HG02571 (cell line): ENCODE measurements at regions not wholly inside any gene's neighbourhood (a gene's known extent, or its start where the extent isn't known, plus 50 kb on each side); places are given as distances from the start of the nearest gene placed in this dataset.

ENCODE experiments used
- ATAC-seq: cut with Tn5 transposase; IDR thresholded peaks from one replicate; pipeline ENCODE4 v1.9.1; 2021; ENCODE audit warnings: mild to moderate bottlenecking, moderate library complexity; ENCODE audit not compliant: unreplicated experiment

- ATAC-seq = no peak
Measured at GRCh38 chr9:129368444-129368978, 190.4 kb upstream of the IER5L start.

- no peak for ATAC-seq
Measured at GRCh38 chr9:129367287-129367686, 189.2 kb upstream of the IER5L start.

GRCh38 chr9:129365196-129365595, 187.1 kb upstream of the IER5L start:
- no peak for ATAC-seq

DNA sequence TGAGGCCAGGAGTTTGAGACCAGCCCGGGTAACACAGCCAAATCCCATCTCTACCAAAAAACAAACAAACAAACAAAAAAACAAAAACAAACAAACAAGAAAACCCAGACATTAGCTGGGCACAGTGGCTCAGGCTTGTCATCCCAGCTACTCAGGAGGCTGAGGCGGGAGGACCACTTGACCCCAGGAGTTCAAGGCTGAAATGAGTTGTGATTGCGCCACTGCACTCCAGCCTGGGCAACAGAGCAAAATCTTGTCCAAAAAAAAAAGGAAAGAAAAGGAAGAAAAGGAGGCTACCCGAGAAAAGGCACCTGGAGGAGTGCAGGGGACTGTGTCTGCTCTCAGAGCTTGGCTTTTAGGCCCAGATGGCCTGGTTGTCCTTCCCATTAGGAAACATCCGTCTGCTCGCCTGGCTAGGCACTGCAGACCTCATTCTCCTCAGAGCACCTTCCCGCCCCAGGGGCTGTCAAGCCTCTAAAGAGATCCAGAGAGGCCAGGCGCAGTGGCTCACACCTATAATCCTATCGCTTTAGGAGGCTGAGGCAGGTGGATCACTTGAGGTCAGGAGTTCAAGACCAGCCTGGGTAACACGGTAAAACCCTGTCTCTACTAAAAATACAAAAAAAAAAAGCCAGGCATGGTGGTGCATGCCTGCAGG, 185.3 kb upstream of the IER5L start:
- ATAC-seq = no peak

DNA sequence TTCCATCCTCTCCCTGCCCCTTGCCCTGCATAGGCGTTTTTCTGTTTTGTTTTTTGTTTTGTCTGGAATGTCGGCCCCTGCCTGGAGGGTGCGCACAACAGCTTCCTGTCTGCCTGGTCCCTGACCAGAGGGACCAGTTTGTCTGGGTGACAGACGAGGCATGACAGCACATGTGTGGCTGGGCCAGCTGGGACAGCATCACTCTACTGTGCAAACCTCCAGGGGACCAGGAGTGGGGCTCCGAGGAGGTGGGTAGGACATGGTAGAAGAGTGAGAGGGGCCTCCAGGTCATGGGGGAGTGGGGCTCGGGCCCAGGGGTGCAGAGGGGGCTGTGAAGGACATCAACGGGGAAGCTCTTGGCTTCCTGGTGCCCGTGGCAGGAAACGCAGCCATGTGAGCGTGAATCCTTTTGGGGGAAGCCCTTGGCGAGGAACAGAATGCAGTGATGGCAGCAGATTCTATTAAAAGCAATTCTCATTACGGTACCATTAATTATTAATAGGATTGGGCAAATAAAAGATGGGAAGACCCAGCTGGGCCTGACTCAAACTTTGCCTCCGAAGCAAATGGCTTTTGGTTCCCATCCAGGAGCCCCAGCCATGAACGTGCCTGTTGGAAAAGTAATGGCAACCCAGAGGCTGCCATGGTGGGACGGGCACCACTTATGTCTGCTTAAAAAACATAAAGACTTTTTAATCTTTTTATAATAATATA, 184.4 kb upstream of the IER5L start:
- ATAC-seq = no peak

GRCh38 chr9:129361196-129361595, 183.1 kb upstream of the IER5L start:
- ATAC-seq = no peak

- ATAC-seq = no peak
Measured at GRCh38 chr9:129359916-129360536, 182.0 kb upstream of the IER5L start.

DNA sequence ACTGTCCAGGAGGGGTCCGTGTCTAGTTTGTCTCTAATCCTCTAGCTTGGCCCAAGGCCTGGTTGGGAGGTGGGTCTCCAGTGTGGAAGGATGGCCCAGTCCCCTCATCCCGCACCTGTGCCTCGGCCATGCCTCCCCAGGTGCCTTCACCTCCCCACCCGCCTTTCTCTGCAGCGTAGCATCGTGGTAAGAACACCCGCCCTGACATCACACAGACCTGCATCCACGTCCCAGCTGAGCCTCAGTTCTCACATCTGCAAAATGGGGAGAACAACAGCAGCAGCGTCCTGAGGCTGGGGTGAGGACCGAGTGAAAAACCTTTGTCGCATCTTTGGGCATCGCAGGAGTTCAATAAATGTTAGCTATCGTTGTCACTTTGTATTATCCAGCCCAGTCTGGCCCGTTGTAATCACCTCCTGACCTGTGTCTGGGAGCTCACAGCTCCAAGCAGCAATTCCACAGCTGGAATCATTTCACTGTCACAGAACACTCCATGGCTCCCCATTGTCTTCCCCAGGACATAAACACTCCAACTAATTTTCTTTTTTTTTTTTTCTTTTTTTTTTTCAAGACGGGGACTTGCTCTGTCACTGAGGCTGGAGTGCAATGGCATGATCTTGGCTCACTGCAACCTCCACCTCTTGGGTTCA, 181.2 kb upstream of the IER5L start:
- no peak for ATAC-seq

DNA sequence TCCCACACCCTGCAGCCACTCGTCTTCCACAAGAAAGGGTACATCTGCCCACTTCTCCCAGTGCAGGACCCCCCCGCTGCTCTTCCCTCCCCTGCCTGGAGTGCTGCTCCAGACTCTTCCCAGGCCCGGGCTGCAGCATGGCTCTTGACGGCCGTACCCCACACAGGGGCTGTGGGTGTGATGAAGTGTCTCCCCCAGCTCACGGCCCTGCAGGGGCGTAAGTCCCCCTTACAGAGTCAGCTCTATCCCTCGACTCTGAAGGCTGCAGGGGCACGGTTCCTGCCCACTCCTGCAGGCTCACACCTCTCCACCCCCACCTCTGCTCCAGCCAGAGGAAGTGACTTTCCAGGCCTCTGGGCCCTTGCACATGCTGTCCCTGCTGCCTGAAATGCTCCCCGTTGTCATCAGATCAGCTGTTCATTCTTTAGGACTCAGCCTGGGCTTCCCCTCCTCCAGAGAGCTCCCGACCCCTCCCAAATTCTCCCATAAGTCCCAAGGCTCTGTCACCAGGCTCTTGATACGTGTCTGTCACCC, 180.6 kb upstream of the IER5L start:
- no peak for ATAC-seq

- ATAC-seq = no peak
Measured at GRCh38 chr9:129357773-129358245, 179.7 kb upstream of the IER5L start.

GRCh38 chr9:129356871-129357772, 179.1 kb upstream of the IER5L start:
- ATAC-seq = no peak

- no peak for ATAC-seq
Measured at GRCh38 chr9:129355631-129356030, 177.6 kb upstream of the IER5L start.

DNA sequence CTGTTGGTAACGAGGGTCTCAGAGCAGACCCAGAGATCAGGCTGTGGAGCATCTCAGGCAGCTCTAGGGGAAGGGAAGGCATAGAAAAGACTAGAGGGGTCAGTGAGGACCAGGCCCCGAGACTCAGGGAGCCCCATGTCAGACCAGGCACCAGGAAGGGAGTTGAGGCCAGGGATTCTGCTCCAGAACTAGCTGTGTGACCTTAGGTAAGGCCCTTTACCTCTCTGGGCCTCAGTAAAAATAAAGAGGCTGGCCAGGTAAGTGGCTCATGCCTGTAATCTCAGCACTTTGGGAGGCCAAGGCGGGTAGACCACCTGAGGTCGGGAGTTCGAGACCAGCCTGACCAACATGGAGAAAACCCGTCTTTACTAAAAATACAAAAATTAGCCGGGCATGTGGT, 176.4 kb upstream of the IER5L start:
- ATAC-seq = no peak

DNA sequence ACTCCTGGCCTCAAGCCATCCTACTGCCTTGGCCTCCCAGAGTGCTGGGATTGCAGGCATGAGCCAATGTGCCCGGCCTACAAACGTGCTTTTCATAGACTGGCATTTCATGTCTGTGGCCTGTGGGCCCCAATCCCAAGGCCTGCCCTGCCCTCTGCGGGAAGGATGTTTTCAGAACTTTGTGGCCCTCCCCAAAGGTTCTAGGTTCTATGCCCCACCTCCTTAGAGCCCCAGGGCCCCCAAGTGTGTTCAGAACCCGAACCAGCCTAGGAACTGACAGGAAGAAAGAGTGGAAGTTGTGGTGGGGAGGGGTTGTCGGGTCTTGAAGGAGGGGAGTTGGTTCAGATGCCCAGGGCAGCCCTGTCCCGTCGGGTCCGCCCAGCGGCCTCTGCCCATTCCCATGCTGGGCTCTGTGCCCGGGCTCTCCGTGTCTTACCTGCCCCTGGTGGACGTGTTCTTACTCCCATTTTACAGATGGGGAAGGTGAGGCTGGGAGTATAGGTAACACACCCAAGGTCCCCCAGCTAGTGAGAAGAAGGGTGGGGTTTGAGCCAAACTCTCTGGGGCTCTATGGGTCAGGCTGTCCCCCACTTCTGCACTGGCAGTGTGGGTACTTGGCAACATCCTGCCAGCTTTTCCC, 175.8 kb upstream of the IER5L start:
- no peak for ATAC-seq

DNA sequence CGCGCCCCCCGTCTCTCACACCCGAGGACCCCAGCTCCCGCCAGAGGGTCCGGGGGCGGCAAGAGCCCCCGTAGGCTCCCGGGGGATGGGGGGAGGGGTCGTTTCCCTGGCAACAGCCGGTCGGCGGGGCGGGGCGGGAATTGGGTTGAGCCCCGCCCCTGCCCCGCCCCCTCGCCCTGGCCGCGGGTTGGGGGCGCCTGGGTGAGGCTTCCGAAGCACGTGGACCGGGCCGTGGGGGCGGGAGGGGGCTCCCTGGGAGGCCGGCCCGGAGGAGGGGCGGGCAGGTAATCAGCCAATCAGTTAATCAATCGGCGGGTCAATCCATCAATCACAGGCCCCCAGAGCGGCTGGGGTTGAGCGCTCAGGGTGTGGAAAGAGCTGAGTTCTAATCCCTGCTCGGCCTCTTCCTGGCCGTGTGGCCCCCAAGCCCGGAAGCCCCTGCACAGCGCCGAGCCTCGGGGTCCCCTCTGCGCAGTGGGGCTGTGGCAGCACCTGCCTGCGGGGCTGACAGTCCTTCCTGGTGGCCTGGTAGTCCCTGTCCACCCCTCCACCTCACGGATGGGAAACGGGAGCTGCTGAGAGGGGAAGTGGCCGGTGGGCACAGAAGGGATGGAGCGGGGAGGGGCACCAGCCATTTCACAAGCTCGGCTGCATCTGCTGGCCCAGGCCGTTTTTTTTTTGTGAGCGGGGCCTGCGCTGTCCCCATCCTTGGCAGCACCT, 174.2 kb upstream of the IER5L start:
- no peak for ATAC-seq

DNA sequence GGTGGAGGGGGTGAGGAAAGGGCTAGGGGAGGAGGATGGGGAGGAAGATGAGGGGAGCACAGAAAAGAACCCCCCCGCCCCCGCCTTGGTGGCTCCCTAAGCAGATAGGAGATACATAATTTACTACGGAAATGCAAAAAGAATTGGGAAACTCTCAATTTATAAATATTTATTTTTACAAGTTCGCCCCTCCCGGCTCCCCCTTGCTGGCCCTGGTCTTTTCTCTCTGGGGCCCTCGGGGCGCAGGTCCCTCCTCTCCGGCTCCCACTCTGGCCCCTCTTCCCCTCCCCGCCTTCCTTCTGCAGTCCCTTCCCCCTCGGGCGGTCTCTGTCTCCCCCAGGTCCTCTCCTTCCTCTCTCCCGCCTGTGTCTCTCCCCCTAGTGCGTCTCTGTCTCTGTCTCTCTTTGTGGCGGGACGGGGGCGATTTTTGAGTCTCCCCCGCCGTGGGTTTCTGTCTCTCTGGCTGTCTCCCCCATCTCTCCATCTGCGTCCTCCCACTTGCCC, 173.6 kb upstream of the IER5L start:
- ATAC-seq = no peak

DNA sequence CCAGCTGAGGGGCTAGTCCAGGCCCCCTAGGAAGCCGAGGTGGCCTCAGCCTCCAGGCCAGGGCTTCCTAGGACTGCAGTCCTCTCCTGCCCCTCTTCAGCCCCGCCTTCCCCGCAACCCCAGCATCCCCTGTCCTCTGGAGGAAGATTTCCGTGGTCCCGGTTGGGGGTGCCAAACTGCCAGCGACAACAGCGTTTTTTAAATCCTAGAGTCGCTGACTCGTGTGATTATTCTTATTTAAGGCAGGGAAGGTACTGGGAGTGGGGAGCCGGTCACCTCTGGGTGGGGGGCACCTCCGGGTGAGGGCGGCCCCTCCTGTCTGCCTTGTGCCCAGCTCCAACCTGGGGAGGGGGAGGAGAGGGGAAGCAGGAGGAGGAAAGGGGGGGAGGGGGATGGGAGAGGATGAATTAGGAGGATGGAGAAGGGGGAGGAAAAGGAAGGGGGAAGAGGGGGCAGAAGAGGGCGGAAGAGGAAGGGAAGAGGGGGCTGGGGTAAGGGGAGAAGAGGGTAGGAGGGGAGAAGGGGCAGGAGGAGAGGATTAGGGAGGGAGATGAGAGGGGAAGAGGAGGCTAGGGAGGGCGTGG, 173.1 kb upstream of the IER5L start:
- ATAC-seq = no peak

GRCh38 chr9:129350143-129350935, 172.3 kb upstream of the IER5L start:
- no peak for ATAC-seq
